ENCODE measurements at regions not wholly inside any gene's neighbourhood (a gene's known extent, or its start where the extent isn't known, plus 50 kb on each side); places are given as distances from the start of the nearest gene placed in this dataset.

- WGBS (ENCODE audit: low lambda C conversion rate) = 53% methylated on average over 1 of the region's 1 CpG
- Histone ChIP-seq H3K27ac (ENCODE audit: low read depth in 2 of 2, low read length in 1 of 2) (peak overlapping the region; percentile 21 to 71; a peak in 2 of 4 replicates), H4K20me1 (ENCODE audit: insufficient read depth) (no peaks in the 10 kb centered on the region), H3K4me3 (ENCODE audit: low read depth in 2 of 2, low read length in 1 of 2) (no peak overlapping the region), H3K27me3 (ENCODE audit: insufficient read depth) (no peaks in the 10 kb centered on the region), H2AFZ (ENCODE audit: low read depth) (no peak overlapping the region), H3K9me3 (no peaks in the 10 kb centered on the region), H3K9ac (no peak overlapping the region), H3K4me2 (no peak overlapping the region), H3F3A (replicated peaks; ENCODE audit: insufficient read depth) (no peaks in the 10 kb centered on the region), H3K4me1 (ENCODE audit: control insufficient read depth in 1 of 2, insufficient read depth in 2 of 2, low read depth in 1 of 2, low read length in 1 of 2) (peaks cover 0 to 10% of the 10 kb centered on the region in 2 experiments; a peak in 2 of 4 replicates), H3K36me3 (replicated peaks in 1 of 2; ENCODE audit: control insufficient read depth in 1 of 2, insufficient read depth in 2 of 2, low read length in 1 of 2) (no peaks in the 10 kb centered on the region), H3K9me2 (no peaks in the 10 kb centered on the region), H3K79me2 (ENCODE audit: insufficient read depth) (no peaks in the 10 kb centered on the region)
- TF ChIP-seq POLR2AphosphoS5 (IDR thresholded peaks at IDR 0.05; ENCODE audit: low read depth, low read length) (no peak), RCOR1 (IDR thresholded peaks at IDR 0.05; ENCODE audit: low read length) (peak; percentile 52; the same call in 1 of the 2 replicates), CHD2 (IDR thresholded peaks at IDR 0.05; ENCODE audit: low read length, partially characterized antibody) (peak; percentile 19), TCF12 (IDR thresholded peaks at IDR 0.05) (peak; percentile 39), EP300 (IDR thresholded peaks at IDR 0.05; ENCODE audit: borderline replicate concordance in 1 of 2, low read depth in 1 of 2, low read length in 1 of 2) (peak in 1 of 2 experiments; percentile 81; a peak in 2 of 4 replicates), NFIC (IDR thresholded peaks at IDR 0.05; ENCODE audit: borderline replicate concordance) (no peak)
- TF ChIP-seq, protein P1, sequence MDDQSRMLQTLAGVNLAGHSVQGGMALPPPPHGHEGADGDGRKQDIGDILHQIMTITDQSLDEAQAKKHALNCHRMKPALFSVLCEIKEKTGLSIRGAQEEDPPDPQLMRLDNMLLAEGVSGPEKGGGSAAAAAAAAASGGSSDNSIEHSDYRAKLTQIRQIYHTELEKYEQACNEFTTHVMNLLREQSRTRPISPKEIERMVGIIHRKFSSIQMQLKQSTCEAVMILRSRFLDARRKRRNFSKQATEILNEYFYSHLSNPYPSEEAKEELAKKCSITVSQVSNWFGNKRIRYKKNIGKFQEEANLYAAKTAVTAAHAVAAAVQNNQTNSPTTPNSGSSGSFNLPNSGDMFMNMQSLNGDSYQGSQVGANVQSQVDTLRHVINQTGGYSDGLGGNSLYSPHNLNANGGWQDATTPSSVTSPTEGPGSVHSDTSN (IDR thresholded peaks at IDR 0.05) = no peak
- ChIA-PET POLR2A (no interaction called here), CTCF (interaction anchor here (1.6 kb wide), 1 partner anchor 46 kb away, joined by 4 read pairs; no protein-coding TSS in a partner anchor)
- DNase-seq = peak; percentile 33
These were observed 52.8 kb upstream of the TBC1D5 start for GRCh38 chr3:17795280-17795679.

DNA sequence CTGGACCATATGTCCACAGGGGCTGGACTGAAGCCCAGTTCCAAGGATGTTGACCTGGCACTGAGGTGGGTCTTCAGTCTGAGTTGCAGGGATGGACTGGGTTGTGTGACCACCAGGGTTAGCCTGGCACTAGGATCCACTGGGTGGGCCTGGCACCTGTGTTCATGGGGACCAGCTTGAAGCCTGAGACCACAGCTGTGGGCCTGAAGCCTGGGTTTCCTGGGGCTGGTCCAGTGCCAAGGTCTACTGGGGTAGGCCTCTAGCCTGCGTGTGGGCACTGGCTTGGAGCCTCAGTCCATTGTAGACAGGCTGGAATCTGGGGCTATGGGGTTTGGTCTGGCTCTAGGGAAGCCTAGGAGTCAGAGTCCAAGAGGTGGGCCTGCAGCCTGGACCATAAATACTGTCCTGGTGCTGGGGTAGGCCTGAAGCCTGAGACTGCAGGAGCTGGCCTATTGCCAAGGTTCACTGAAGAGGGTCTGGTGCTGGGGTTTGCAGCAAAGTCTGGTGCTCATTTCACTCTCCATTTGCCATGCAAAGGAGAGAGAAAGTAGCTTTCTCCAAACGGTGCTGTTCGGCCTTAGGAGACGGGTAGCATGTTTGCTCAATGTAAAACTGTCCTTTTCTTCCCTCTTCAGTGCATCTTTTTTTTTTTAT, 51.2 kb upstream of the TBC1D5 start:
- no peak overlapping the region for H2AFZ ChIP-seq (ENCODE audit: low read depth)
- H3K27ac ChIP-seq (ENCODE audit: low read depth in 2 of 2, low read length in 1 of 2) = peak overlapping the region in 1 of 2 experiments; percentile 1; a peak in 1 of 4 replicates
- H3K36me3 ChIP-seq (replicated peaks in 1 of 2; ENCODE audit: control insufficient read depth in 1 of 2, insufficient read depth in 2 of 2, low read length in 1 of 2) = no peaks in the 10 kb centered on the region
- no peak overlapping the region for H3K4me2 ChIP-seq
- WGBS (ENCODE audit: low lambda C conversion rate) = 81% methylated on average over 3 of the region's 4 CpGs
- H3F3A ChIP-seq (replicated peaks; ENCODE audit: insufficient read depth) = no peaks in the 10 kb centered on the region
- H3K9me3 ChIP-seq = no peaks in the 10 kb centered on the region
- H3K4me1 ChIP-seq (ENCODE audit: control insufficient read depth in 1 of 2, insufficient read depth in 2 of 2, low read depth in 1 of 2, low read length in 1 of 2) = peaks cover 0 to 10% of the 10 kb centered on the region in 2 experiments; a peak in 2 of 4 replicates
- H3K4me3 ChIP-seq (ENCODE audit: low read depth in 2 of 2, low read length in 1 of 2) = no peak overlapping the region; a peak in 1 of 4 replicates
- peak; percentile 31 for DNase-seq
- no peak overlapping the region for H3K9ac ChIP-seq
- POLR2A ChIA-PET = no interaction called here
- no peaks in the 10 kb centered on the region for H3K9me2 ChIP-seq
- H3K27me3 ChIP-seq (ENCODE audit: insufficient read depth) = no peaks in the 10 kb centered on the region
- no peaks in the 10 kb centered on the region for H3K79me2 ChIP-seq (ENCODE audit: insufficient read depth)
- no peaks in the 10 kb centered on the region for H4K20me1 ChIP-seq (ENCODE audit: insufficient read depth)
- CTCF ChIA-PET = interaction anchor here (1.6 kb wide), 1 partner anchor 48 kb away, joined by 4 read pairs; no protein-coding TSS in a partner anchor
- no peak for TF ChIP-seq REST (IDR thresholded peaks at IDR 0.05; ENCODE audit: low read depth, low read length)
- TF ChIP-seq GATA2 (CRISPR knock-in tag; IDR thresholded peaks at IDR 0.05) = no peak
- TF ChIP-seq RFX5 (IDR thresholded peaks at IDR 0.05; ENCODE audit: low read length) = no peak
- TF ChIP-seq YY1 (IDR thresholded peaks at IDR 0.05; ENCODE audit: low read depth) = no peak
- TF ChIP-seq EP300 (IDR thresholded peaks at IDR 0.05; ENCODE audit: borderline replicate concordance in 1 of 2, low read depth in 1 of 2, low read length in 1 of 2) = no peak; a peak in 1 of 4 replicates
- no peak for TF ChIP-seq FOXJ3 (CRISPR knock-in tag; IDR thresholded peaks at IDR 0.05)
- TF ChIP-seq EZH2phosphoT487 (IDR thresholded peaks at IDR 0.05; ENCODE audit: borderline replicate concordance, low read depth) = no peak
- TF ChIP-seq RXRA (IDR thresholded peaks at IDR 0.05; ENCODE audit: borderline replicate concordance, low read depth) = no peak
- no peak for TF ChIP-seq MAX (IDR thresholded peaks at IDR 0.05; ENCODE audit: low read depth)
- no peak for TF ChIP-seq TCF12 (IDR thresholded peaks at IDR 0.05)
- TF ChIP-seq, protein P2, sequence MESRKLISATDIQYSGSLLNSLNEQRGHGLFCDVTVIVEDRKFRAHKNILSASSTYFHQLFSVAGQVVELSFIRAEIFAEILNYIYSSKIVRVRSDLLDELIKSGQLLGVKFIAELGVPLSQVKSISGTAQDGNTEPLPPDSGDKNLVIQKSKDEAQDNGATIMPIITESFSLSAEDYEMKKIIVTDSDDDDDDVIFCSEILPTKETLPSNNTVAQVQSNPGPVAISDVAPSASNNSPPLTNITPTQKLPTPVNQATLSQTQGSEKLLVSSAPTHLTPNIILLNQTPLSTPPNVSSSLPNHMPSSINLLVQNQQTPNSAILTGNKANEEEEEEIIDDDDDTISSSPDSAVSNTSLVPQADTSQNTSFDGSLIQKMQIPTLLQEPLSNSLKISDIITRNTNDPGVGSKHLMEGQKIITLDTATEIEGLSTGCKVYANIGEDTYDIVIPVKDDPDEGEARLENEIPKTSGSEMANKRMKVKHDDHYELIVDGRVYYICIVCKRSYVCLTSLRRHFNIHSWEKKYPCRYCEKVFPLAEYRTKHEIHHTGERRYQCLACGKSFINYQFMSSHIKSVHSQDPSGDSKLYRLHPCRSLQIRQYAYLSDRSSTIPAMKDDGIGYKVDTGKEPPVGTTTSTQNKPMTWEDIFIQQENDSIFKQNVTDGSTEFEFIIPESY (IDR thresholded peaks at IDR 0.05; ENCODE audit: borderline replicate concordance, low read depth) = no peak
- TF ChIP-seq, protein P1 (IDR thresholded peaks at IDR 0.05) = no peak
- TF ChIP-seq FOXM1 (IDR thresholded peaks at IDR 0.05; ENCODE audit: low read depth) = no peak

Measured in SK-N-SH (cell line).